Middle frontal gyrus (tissue), 1 donor: ENCODE measurements at regions not wholly inside any gene's neighbourhood (a gene's known extent, or its start where the extent isn't known, plus 50 kb on each side); places are given as distances from the start of the nearest gene placed in this dataset.
"Not testable (repeated sequence)": the region's sequence is repeated elsewhere in the genome, so short reads cannot be mapped to it uniquely, and the experiment has no call there.

ENCODE experiments used
- DNase-seq: peaks from one replicate; pipeline ENCODE4 v3.0.0-alpha.2; 2015; ENCODE audit warnings: low spot score; ENCODE audit errors: extremely low spot score

- DNase-seq = no peak
Observed at GRCh38 chr1:230490436-230490835, 64.3 kb upstream of the PGBD5 start.

GRCh38 chr1:230487773-230488428 lies 61.8 kb upstream of the PGBD5 start:
- no peak for DNase-seq

GRCh38 chr1:230476622-230477003 lies 50.5 kb upstream of the PGBD5 start:
- DNase-seq = no peak

GRCh38 chr1:230475856-230476621 lies 49.9 kb upstream of the PGBD5 start:
- not testable (repeated sequence) for DNase-seq
